T-helper 2 cell treated with Interferon-gamma antibody and Interleukin-4, amounts not matched to agents 100 ng/mL and 5 ng/mL, for 36 hours (primary cell): ENCODE measurements at regions not wholly inside any gene's neighbourhood (a gene's known extent, or its start where the extent isn't known, plus 50 kb on each side); places are given as distances from the start of the nearest gene placed in this dataset.
"Not testable (repeated sequence)": the region's sequence is repeated elsewhere in the genome, so short reads cannot be mapped to it uniquely, and the experiment has no call there.

Experiments
- intact Hi-C: fragments of 100-400 bp; cut with micrococcal nuclease; formaldehyde crosslinking; loops from one replicate; pipeline ENCODE4 v1.15.1; 2023

DNA sequence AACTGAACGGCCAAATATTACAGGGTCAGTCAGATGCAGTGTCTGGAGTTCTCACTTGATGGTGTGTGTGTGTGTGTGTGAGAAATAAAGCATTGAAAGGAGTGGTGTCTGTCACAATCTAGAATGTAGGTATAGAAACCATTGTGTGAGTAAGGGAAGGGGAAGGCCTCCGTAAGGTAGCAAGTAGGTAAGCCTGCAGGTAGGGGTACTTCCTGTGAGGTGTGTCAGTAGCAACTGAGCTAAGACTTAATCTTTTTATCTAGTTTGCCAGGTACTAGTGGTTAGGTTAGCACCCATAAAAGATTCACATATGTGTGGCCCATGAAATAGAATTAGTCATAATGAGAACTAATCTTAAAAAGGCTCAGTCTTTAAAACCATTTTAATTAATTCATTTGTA lies 1517.8 kb downstream of the SI start:
- intact Hi-C loops = no loop called here

DNA sequence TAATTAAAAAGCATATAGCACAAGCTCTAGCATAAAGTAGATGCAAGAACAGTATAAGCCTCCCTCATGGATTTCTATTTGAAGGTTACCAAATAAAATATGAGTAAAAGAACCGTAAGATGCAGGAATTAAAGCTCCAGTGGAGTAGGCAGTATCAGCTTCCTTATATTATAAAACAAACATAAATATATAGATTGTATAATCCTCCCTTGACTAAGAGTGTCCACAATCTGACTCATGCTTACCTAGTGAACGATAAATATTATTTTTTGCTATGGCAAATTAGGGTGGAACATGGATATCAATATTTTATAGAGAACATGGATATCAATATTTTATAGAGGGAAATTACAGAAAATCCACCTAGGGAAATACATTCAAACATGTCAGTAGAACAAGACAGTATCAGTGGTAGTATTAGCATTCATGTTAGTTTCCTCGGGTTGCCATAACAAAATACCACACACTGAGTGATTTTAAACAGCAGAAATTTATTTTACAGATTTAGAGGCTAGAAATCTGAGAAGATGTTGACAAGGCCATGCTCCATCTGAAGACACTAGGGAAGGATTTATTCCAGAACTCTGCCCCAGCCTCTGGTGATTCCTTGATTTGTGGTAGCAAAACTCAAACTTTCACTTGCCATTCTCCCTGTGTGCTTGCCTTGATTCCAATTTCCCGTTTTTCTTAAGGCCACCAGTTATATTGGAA lies 1521.3 kb downstream of the SI start:
- intact Hi-C loops = no loop called here

DNA sequence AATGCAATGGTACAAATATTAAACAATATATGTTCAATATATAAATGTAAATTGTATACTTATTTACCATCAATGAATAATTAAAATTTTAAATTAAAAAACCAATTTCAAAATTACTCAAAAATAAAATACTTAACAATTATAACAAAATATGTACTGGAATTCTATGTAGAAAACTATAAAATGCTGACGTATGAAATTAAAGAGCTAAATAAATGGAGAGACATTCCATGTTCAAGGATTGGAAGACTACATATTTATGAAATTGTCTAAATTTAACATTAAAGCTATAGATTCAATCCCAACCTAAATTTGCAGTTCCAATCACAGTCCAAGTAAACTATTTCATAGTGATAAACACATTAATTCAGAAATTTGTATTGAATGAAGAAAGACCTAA lies 1522.4 kb downstream of the SI start:
- intact Hi-C loops = no loop called here

DNA sequence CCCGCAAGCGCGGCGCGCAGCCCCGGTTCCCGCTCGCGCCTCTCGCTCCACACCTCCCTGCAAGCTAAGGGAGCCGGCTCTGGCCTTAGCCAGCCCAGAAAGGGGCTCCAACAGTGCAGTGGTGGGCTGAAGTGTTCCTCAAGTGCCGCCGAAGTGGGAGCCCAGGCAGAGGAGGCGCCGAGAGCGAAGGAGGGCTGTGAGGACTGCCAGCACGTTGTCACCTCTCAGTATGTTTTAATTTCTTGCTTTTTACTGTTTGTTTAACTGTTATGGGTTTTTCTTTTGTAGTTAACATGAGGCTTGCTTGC lies 1525.7 kb downstream of the SI start:
- intact Hi-C loops = no loop called here

DNA sequence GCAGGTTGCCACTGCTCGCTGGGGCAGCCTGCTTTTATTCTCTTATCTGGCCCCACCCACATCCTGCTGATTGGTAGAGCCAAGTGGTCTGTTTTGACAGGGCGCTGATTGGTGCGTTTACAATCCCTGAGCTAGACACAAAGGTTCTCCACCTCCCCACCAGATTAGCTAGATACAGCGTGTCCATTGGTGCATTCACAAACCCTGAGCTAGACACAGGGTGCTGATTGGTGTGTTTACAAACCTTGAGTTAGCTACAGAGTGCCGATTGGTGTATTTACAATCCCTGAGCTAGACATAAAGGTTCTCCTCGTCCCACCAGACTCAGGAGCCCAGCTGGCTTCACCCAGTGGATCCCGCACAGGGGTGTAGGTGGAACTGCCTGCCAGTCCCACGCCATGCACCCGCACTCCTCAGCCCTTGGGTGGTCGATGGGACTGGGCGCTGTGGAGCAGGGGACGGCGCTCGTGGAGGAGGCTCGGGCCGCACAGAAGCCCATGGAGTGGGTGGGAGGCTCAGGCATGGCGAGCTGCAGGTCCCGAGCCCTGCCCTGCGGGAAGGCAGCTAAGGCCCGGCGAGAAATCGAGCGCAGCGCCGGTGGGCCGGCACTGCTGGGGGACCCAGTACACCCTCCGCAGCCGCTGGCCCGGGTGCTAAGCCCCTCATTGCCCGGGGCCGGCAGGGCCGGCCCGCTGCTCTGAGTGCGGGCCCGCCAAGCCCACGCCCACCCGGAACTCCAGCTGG lies 1526.2 kb downstream of the SI start:
- intact Hi-C loops = not testable (repeated sequence)

DNA sequence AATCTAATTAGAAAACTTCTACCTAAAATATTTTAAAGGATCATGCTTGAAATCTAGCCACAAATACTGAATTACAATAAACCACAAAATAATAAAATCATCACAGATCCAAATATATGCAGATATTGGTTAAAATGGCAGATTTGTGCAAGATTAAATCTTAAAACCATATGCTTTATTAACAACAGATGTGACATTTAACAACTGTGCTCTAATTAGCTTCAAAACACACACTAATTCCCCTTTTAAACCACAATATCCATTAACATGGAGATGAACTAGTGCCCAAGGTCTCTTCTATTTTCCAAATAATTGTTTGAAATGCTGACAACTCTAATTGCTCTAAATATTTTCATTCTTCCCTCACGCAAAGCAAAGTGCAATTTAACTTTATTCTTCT lies 1530.3 kb downstream of the SI start:
- intact Hi-C loops = no loop called here

DNA sequence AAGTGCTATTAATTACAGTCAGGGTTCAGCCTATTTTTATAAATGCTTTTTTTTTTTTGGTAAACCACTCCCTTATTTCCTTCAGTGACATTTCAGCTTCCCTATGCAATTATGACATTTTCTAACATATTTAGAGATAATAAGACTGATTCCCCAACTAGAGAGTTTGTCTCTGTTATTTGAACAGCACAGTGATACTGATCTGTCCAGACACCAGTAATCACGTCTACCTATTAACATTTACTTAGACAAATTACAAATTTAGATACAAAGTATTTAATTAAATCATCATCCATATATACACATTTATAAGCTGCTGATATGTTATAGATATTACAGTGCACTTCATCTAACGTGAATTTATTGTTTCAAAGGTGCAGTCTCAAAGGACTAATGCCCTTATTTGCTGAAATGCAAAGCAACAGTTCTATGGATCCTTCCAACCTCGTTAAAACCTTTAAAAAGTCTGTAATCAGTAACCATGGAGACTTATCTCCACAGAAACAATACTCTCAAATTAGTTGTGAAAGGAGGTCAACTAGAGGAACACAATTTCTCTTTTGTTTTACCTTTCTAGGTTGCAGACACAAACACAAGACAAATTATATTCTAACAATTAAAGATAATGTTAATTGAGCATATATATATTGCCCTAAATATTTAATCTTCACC lies 1531.1 kb downstream of the SI start:
- intact Hi-C loops = no loop called here

DNA sequence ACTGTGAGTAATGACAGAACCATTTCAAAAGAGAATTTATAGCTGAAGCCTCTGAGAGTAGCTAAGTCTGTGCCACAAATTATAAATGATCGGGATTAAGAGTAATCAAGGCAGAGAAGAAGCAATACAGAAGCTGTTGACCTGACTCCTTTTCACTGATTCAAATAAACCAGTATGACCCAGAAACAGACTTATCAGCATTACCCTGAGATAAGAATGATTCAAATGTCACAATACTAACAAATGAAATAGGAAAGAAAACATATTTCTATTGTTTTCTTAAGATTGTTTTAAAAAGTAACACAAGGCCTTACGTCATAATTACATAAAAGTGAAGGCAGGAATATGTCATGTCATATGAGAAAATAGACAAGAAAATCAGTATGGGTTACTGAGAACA lies 1534.6 kb downstream of the SI start:
- intact Hi-C loops = no loop called here

DNA sequence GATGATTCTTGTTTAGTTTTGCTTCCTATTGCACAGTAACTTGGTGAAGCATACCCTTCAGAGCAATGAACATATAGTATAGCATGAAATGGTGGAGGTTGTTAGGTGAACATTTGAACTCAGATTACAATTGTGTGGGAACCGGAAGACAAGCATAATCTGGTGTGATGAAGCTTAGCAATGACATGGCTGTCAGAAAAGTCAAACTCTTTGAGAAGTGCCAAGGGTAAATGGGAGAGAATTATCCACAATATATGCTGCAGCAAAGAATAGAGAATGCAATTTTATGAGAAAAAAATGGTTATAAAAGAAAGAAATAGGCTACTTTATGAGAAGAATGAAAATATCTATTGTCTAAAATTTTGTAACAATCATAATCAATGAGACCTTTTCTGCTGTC lies 1536.7 kb downstream of the SI start:
- intact Hi-C loops = no loop called here

DNA sequence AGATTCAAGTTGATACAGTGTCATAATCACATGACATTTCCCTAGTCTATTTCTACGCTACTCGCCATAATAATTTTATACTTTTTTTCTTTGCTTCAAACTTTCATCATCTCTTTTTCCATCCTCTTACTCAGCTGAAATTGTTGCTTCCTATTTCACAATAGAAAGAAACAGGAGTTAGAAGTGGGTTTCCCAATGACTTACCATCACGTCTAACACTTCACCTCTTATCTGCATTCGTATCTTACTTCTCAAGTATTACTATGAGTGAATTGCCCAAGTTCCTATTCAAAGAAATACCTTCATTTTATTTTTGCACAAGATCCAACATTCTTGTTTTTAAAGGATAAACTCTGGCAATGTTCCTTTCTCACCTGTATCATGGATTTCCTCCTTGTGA lies 1539.9 kb downstream of the SI start:
- intact Hi-C loops = no loop called here

DNA sequence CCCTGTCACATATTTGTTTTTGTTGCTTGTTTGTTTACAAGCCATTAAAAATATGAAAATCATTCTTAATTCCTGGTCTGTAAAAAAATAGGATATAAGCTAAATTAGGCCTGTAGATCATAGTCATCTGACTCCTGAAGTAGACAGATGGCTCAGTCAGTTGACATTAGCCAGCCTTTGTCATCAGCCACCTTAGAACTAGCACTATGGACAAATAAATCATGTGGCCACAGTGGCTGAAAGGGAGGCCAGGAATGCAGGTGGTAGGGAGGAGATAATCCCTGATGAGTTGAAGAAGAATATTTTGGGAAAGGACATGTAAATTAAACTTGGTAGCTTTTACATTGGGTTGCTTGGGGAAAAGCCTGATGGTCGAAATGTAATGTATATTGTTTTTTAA lies 1544.9 kb downstream of the SI start:
- intact Hi-C loops = no loop called here

DNA sequence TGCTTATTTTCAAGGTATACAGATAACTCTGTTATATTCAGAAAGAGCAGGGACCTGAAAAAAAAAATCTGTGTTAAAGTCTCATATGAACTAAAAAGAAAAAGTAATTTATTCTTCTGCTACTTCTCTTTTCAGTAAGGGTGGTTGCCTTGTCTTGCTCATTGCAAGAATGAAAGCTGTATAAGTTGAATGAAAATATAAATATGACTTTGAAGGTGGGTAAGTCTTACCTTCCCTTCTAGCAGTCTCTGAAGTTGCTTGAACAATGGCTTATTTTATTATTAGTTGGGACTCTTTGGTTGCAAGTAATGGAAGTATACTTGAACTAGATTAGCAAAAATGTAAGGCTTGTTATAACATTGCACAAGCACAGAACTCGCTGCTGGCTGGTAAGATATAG lies 1554.9 kb downstream of the SI start:
- intact Hi-C loops = no loop called here

DNA sequence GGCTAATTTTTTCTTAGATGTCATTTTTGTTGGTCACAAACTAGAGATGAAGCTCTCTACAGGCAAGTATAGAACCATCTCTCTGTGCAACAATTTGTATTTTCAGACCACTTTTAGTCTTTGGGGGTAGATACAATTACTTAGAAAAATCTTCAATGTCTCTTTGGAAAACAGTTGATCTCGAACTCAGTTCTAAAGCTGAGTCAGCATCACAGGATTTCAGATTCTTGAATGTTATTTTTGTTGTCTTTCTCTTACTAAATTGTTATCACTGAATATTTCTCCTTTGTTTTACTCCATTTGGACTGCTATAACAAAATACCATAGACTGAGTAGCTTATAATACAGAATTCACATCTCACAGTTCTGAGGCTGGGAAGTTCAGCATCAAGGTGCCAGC lies 1557.0 kb downstream of the SI start:
- intact Hi-C loops = no loop called here

DNA sequence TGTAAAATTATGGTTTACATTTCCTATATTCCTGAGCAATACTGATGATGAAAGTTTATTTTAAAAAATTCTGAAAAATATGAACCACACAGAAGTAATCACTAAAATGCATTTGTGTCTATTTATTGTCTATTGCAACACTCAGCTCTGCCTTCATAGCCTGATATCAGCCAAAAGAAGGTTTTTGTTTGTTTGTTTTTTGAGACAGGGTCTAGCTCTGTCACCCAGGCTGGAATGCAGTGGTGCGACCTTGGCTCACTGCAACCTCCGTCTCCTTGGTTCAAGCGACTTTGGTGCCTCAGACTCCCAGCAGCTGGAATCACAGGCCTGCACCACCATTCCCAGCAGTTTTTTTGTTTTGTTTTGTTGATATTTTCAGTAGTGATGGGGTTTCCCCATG lies 1560.2 kb downstream of the SI start:
- intact Hi-C loops = no loop called here

DNA sequence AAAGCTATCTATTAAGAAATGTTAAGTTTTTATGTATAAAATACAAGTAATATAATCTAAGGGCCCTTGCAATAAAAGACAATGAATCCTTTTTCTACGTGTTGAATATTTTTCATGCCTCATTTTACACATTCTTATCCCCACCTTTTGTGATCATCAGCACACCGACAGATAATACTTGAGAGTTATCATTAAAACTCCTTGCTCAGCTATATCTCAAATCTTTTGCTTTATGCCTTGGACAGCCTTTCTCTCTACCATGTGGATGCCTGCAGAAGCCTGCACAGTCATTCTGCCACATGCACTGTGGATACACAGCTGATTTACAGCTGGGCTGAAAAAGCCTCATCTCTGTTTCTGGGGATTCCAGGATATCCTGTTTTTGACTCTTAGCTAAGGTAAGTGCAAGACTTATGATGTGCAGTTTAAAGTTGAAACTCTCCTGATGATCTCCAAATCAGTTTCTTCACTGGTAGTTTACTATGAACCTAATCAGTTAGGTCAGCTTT lies 1565.1 kb downstream of the SI start:
- intact Hi-C loops = no loop called here

DNA sequence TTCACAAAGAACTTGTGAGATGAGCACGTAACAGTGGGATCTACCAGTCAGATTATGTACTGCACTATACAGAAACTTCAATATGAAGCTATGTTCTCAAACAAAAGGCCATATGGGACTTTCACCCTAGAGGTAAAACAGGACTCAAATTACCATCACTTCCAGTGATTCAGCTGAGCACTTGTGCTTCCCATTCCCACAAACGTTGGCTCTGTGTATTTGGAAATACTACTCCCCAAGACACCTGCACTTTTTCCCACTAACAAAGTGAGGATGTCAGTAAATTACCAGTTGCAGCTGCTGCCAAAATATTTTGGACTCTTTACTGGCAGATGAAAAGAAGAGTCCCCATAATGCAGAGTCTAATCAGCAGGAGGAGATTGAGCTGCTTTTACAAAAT lies 1570.1 kb downstream of the SI start:
- intact Hi-C loops = no loop called here

DNA sequence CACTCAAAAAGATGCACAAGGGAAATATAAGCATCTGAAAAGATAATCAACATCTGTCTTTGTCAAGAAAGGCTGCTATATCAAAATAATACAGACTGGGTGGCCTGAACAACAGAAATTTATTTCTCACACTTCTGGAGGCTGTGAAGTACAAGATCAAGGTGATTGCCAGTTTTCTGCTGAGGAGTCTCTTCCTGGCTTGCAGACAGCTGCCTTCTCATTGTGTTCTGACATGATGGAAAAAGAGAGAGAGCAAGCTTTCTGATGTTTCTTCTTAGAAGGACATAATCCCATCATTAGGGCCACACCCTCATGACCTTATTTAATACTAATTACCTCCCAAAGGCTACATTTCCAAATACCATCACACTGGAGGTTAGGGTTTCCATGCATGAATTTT lies 1573.3 kb downstream of the SI start:
- intact Hi-C loops = no loop called here

DNA sequence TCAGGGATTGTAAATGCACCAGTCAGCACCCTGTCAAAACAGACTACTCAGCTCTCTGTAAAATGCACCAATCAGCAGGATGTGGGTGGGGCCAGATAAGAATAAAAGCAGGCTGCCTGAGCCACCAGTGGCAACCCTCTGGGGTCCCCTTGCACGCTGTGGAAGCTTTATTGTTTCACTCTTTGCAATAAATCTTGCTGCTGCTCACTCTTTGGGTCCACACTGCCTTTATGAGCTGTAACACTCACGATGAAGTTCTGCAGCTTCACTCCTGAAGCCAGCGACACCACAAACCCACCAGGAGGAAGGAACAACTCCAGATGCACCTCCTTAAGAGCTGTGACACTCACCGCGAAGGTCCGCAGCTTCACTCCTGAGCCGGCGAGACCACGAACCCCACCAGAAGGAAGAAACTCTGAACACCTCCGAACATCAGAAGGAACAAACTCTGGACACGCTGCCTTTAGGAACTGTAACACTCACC lies 1578.5 kb downstream of the SI start:
- intact Hi-C loops = not testable (repeated sequence)

DNA sequence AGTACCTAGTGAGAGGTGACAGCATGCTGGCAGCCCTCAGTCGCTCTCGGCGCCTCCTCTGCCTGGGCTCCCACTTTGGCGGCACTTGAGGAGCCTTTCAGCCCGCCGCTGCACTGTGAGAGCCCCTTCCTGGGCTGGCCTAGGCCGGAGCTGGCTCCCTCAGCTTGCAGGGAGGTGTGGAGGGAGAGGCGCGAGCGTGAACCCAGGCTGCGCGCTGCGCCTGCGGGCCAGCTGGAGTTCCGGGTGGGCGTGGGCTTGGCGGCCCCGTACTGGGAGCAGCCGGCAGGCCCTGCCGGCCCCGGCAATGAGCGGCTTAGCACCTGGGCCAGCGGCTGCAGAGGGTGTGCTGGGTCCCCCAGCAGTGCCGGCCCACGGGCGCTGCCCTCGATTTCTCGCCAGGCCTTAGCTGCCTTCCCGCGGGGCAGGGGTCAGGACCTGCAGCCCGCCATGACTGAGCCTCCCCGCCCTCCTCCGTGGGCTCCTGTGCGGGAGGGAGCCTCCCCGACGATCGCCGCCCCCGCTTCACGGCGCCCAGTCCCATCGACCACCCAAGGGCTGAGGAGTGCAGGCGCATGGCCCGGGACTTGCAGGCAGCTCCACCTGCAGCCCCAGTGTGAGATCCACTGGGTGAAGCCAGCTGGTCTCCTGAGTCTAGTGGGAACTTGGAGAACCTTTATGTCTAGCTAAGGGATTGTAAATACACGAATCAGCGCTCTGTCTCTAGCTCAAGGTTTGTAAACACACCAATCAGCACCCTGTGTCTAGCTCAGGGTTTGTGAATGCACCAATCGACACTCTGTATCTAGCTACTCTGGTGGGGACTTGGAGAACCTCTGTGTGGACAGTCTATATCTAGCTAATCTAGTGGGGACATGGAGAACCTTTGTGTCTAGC lies 1579.2 kb downstream of the SI start:
- intact Hi-C loops = not testable (repeated sequence)

DNA sequence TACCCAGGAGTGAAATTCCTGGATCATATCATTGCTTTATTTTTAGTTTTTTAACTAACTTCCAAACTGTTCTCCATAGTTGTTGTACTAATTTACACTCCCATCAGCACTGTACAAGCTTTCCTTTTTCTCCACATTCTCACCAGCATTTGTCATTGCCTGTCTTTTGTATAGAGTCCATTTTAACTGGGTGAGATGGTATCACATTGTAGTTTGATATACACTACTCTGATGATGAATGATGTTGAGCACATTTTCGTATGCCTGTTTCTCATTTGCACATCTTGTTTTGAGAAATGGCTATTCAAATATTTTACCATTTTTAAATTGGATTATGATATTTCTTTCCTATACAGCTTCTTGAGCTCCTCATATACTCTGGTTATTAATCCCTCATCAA lies 1586.6 kb downstream of the SI start:
- intact Hi-C loops = loop anchor here (5.0 kb wide), 1 partner anchor 1639 kb away; no protein-coding TSS in a partner anchor

DNA sequence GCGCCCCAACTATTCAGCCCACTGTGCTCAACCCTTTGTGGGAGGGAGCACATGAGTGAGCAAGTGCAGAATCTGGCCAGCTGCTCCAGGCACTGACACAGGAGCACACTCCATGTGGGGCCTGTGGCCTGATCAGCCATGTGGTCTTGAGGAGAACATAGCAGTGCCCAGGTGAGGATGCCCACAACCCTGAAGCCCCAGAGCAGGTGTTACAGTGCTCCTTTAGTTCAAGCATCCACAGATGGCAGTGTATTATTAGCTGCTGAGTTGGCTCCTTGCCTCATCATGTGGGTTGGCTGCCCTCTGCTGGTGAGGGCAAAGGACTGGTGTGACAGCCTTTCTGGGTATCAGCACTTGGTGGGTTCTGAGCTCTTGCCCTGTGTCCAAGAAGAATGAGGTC lies 1588.2 kb downstream of the SI start:
- intact Hi-C loops = loop anchor here (5.0 kb wide), 1 partner anchor 1638 kb away; no protein-coding TSS in a partner anchor
